Loucy (cell line): ENCODE measurements at regions not wholly inside any gene's neighbourhood (a gene's known extent, or its start where the extent isn't known, plus 50 kb on each side); places are given as distances from the start of the nearest gene placed in this dataset.
"Not testable (repeated sequence)": the region's sequence is repeated elsewhere in the genome, so short reads cannot be mapped to it uniquely, and the experiment has no call there.

Source experiments
- H2AFZ ChIP-seq: fragments of 200-600 bp; sonication (generic); 2 replicates; pipeline ENCODE4 v1.6.0; 2016; ENCODE audit warnings: antibody characterized with exemption, mild to moderate bottlenecking, low read length, moderate library complexity
- H3F3A ChIP-seq: fragments of 200-600 bp; 2 replicates; pipeline ENCODE4 v1.6.0; 2016; ENCODE audit warnings: antibody characterized with exemption, low read depth, mild to moderate bottlenecking
- H3K27me3 ChIP-seq: fragments of 200-600 bp; sonication (generic); 2 replicates; pipeline ENCODE4 v1.6.1; 2014; ENCODE audit warnings: low read length, mild to moderate bottlenecking; ENCODE audit not compliant: insufficient read depth, poor library complexity, severe bottlenecking
- H3K36me3 ChIP-seq: fragments of 200-600 bp; sonication (generic); 2 replicates; pipeline ENCODE4 v1.6.1; 2016; ENCODE audit warnings: low read length; ENCODE audit not compliant: insufficient read depth
- H3K4me1 ChIP-seq: fragments of 200-600 bp; sonication (generic); 2 replicates; pipeline ENCODE4 v1.5.1; 2014; ENCODE audit warnings: low read length, mild to moderate bottlenecking; ENCODE audit not compliant: insufficient read depth, poor library complexity, severe bottlenecking
- H3K4me2 ChIP-seq: fragments of 200-600 bp; sonication (generic); 2 replicates; pipeline ENCODE4 v1.6.0; 2014; ENCODE audit warnings: antibody characterized with exemption, low read length, low read depth, mild to moderate bottlenecking; ENCODE audit not compliant: poor library complexity, severe bottlenecking
- H3K4me3 ChIP-seq: fragments of 200-600 bp; sonication (generic); 2 replicates; pipeline ENCODE4 v1.5.1; 2014; ENCODE audit warnings: low read length, mild to moderate bottlenecking, mixed read lengths; ENCODE audit not compliant: poor library complexity, severe bottlenecking
- H3K79me2 ChIP-seq: fragments of 200-600 bp; sonication (generic); 2 replicates; pipeline ENCODE4 v1.6.1; 2014; ENCODE audit warnings: low read length; ENCODE audit not compliant: insufficient read depth
- H3K9ac ChIP-seq: fragments of 200-600 bp; sonication (generic); 2 replicates; pipeline ENCODE4 v1.6.0; 2014; ENCODE audit warnings: mild to moderate bottlenecking, low read depth, low read length, moderate library complexity; ENCODE audit not compliant: poor library complexity, severe bottlenecking
- H3K9me2 ChIP-seq: fragments of 200-600 bp; sonication (generic); replicated peaks from 2 replicates; pipeline ENCODE4 v1.6.1; 2016; ENCODE audit warnings: low read depth, low read length, mixed read lengths
- H3K9me3 ChIP-seq: fragments of 200-600 bp; sonication (generic); 2 replicates; pipeline ENCODE4 v1.6.1; 2014; ENCODE audit warnings: mild to moderate bottlenecking, antibody characterized with exemption, low read length, low read depth; ENCODE audit not compliant: insufficient read depth
- H4K20me1 ChIP-seq: fragments of 200-600 bp; sonication (generic); 2 replicates; pipeline ENCODE4 v1.6.0; 2014; ENCODE audit warnings: antibody characterized with exemption, low read length, mild to moderate bottlenecking; ENCODE audit not compliant: insufficient read depth, poor library complexity, severe bottlenecking
- EZH2phosphoT487 ChIP-seq: fragments of 200-600 bp; IDR thresholded peaks from 2 replicates; pipeline ENCODE4 v1.6.1; 2018; ENCODE audit warnings: antibody characterized with exemption, mild to moderate bottlenecking, moderate library complexity, borderline replicate concordance
- TF ChIP-seq, protein P1 (sequence below): fragments of 200-600 bp; sonication (generic); conservative IDR thresholded peaks from 2 replicates; pipeline ENCODE4 v1.5.1; 2014; ENCODE audit warnings: mild to moderate bottlenecking, antibody characterized with exemption, low read length

DNA sequence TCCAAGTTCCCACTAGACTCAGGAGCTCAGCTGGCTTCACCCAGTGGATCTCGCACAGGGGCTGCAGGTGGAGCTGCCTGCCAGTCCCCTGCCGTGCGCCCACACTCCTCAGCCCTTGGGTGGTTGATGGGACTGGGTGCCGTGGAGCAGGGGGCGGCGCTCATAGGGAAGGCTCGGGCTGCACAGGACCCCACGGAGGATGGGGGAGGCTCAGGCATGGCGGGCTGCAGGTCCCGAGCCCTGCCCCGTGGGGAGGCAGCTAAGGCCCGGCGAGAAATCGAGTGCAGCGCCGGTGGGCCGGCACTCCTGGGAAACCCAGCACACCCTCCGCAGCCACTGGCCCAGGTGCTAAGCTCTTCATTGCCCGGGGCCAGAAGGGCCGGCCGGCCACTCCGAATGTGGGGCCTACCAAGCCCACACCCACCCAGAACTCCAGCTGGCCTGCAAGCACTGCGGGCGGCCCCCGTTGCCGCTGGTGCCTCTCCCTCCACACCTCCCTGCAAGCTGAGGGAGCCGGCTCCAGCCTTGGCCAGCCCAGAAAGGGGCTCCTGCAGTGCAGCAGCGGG, 1481.3 kb upstream of the WWC1 start:
- H3K9ac ChIP-seq, H3K9me3 ChIP-seq, H3K79me2 ChIP-seq, H3K4me3 ChIP-seq, H3F3A ChIP-seq, H4K20me1 ChIP-seq, H2AFZ ChIP-seq, H3K4me2 ChIP-seq, H3K9me2 ChIP-seq, H3K27me3 ChIP-seq, H3K36me3 ChIP-seq, H3K4me1 ChIP-seq: not testable (repeated sequence)

- Histone ChIP-seq H3K4me1 (no peaks in the 10 kb centered on the region), H3F3A (no peaks in the 10 kb centered on the region), H3K4me2 (no peak overlapping the region), H3K4me3 (no peak overlapping the region), H4K20me1 (no peaks in the 10 kb centered on the region), H2AFZ (no peak overlapping the region), H3K79me2 (no peaks in the 10 kb centered on the region), H3K9me3 (no peaks in the 10 kb centered on the region), H3K27me3 (no peaks in the 10 kb centered on the region), H3K9ac (no peak overlapping the region), H3K36me3 (no peaks in the 10 kb centered on the region), H3K9me2 (no peaks in the 10 kb centered on the region)
- TF ChIP-seq EZH2phosphoT487, result no peak
- TF ChIP-seq, protein P1, sequence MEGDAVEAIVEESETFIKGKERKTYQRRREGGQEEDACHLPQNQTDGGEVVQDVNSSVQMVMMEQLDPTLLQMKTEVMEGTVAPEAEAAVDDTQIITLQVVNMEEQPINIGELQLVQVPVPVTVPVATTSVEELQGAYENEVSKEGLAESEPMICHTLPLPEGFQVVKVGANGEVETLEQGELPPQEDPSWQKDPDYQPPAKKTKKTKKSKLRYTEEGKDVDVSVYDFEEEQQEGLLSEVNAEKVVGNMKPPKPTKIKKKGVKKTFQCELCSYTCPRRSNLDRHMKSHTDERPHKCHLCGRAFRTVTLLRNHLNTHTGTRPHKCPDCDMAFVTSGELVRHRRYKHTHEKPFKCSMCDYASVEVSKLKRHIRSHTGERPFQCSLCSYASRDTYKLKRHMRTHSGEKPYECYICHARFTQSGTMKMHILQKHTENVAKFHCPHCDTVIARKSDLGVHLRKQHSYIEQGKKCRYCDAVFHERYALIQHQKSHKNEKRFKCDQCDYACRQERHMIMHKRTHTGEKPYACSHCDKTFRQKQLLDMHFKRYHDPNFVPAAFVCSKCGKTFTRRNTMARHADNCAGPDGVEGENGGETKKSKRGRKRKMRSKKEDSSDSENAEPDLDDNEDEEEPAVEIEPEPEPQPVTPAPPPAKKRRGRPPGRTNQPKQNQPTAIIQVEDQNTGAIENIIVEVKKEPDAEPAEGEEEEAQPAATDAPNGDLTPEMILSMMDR, result no peak
Measured at GRCh38 chr5:166810721-166811120, 1480.7 kb upstream of the WWC1 start.

DNA sequence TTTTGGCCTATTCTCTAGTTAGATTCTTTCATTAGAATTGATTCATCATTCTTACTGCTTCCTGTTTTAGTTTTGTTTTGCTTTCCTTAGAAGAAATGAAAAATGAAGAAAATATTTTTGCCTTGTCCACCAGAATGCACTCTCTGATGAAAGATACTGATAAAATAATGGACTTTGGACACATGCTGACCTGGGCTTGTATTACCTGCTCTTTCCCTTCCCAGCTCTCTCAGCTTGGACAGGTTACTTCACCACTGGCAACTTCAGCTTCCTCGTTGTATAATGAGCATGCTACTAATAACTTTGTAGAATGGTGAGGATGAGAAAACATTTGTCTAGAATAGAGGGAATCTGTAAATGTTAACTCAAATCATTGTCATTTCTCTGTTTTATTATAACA, 1468.1 kb upstream of the WWC1 start:
- no peaks in the 10 kb centered on the region for H3F3A ChIP-seq
- no peak overlapping the region for H3K9ac ChIP-seq
- H2AFZ ChIP-seq, result no peak overlapping the region
- no peaks in the 10 kb centered on the region for H3K36me3 ChIP-seq
- no peak overlapping the region for H3K4me2 ChIP-seq
- H3K27me3 ChIP-seq, result no peaks in the 10 kb centered on the region
- no peaks in the 10 kb centered on the region for H3K4me1 ChIP-seq
- no peak overlapping the region for H3K4me3 ChIP-seq
- H3K9me2 ChIP-seq, result no peaks in the 10 kb centered on the region
- H4K20me1 ChIP-seq, result no peaks in the 10 kb centered on the region
- H3K9me3 ChIP-seq, result no peaks in the 10 kb centered on the region
- H3K79me2 ChIP-seq, result no peaks in the 10 kb centered on the region
- TF ChIP-seq, protein P1, result no peak
- TF ChIP-seq EZH2phosphoT487, result no peak

- Histone ChIP-seq H3K4me1 (no peaks in the 10 kb centered on the region), H3K9me2 (no peaks in the 10 kb centered on the region), H3K27me3 (no peaks in the 10 kb centered on the region), H3K4me2 (no peak overlapping the region), H2AFZ (no peak overlapping the region), H3K36me3 (no peaks in the 10 kb centered on the region), H3K79me2 (no peaks in the 10 kb centered on the region), H3F3A (no peaks in the 10 kb centered on the region), H4K20me1 (no peaks in the 10 kb centered on the region), H3K9ac (no peak overlapping the region), H3K9me3 (no peaks in the 10 kb centered on the region), H3K4me3 (no peak overlapping the region)
- TF ChIP-seq, protein P1, result no peak
- no peak for TF ChIP-seq EZH2phosphoT487
Measured at GRCh38 chr5:166834246-166834645, 1457.2 kb upstream of the WWC1 start.
